ENCODE measurements at regions not wholly inside any gene's neighbourhood (a gene's known extent, or its start where the extent isn't known, plus 50 kb on each side); places are given as distances from the start of the nearest gene placed in this dataset.

DNA sequence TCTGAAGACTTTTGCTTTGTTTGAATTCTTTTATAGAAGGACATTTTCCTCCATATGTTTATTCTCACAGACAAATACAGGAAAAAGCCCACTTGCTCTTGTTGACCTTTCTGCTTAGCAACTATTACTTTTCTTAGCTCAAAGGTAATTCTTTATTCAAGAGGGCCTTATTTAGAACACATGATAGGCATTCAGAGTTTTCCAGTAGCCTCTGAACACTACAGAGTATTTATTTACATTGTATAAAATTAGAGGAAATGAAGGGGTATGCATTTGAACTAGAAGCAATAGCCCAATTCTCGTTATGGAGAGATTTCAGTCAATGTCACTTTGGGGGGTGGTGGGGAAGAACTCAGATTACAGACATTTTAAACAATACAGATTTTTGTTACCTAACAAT is 581.7 kb downstream of the KCNJ2 start:
- no peak for TF ChIP-seq EZH2 (IDR thresholded peaks at IDR 0.05)
- no peak for TF ChIP-seq POLR2AphosphoS5 (IDR thresholded peaks at IDR 0.05; ENCODE audit: borderline replicate concordance, low read depth, low read length)
